Raji (cell line): ENCODE measurements at regions not wholly inside any gene's neighbourhood (a gene's known extent, or its start where the extent isn't known, plus 50 kb on each side); places are given as distances from the start of the nearest gene placed in this dataset.

ENCODE experiments used
- POLR2A ChIP-seq: IDR thresholded peaks from 2 replicates; pipeline ENCODE4 v1.6.1; 2011; ENCODE audit warnings: low read depth, low read length, control low read depth; ENCODE audit not compliant: insufficient read depth

DNA sequence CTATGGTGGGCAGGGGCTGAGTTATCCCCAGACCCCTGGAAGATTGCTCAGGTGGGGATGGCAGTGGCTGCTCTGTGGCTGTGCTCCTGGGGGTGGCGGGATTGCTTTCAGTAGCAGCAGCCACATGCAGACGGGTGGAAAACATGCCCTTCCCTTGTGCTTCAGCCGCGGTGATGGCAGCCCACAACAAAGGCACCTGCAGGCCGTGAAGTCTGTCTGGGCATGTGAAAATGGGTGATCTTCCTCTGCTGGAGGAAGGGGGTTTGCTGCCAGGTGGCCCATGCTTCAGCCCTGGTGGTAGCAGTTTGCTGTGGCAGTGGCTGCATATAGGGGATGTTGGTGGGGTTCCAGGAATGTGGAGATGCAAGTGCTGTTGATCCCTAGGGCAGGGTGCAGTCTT lies 326.2 kb upstream of the RGS6 start:
- TF ChIP-seq POLR2A: no peak

DNA sequence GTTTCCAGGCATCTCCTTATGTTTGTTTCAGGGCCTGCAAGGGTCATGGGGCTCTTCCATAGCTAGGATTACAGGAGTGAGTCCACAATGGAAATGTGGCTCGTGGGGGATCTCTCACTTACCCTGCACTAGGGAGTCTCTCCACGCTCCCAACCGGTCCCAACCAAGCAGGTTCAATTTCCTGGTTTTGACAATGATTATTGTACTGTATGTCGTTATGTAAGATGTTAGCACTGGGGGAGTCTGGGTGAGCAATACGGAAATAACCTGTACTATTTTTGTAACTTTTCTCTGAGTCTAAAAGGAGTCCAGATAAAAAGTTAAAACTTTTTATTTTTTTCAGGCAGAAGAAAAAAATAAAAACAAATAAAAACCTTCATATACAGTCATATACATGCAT lies 325.7 kb upstream of the RGS6 start:
- no peak for TF ChIP-seq POLR2A

DNA sequence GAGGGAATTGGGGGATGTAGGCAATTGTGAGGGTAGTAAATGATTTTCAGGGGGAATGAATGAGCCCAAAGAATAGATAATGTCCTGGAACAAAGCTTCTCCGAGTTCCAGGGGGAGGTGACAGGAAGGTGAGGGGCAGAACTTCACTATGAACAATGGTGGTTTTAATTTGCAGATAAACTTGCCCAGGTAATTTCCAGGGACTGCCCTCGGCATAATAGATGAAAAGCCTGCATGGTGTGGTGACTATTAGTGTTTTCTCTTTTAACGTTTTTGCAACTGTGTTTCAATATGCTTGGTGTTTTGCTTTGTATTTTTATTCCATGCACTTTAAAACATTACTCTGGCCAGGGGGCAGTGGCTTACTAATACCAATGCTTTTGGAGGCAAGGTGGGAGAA lies 325.2 kb upstream of the RGS6 start:
- TF ChIP-seq POLR2A: no peak

DNA sequence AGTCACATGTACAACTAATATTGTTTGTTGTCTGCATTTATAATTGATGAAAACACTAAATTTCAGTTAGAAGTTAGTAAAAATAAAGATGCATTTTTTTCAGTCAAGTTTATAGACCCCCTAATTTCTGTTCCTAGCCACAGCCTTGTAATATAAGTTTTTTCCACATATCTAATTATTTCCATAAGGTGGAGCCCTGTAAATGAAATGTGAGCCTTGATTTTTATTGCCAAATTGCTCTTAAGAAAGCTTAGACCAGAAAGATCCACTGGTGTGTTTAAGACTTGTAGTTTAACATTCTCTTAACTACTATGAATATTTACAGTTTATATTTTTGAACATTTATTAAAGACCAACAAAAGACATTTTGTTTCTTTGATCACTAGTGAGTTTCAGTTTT lies 322.1 kb upstream of the RGS6 start:
- no peak for TF ChIP-seq POLR2A

DNA sequence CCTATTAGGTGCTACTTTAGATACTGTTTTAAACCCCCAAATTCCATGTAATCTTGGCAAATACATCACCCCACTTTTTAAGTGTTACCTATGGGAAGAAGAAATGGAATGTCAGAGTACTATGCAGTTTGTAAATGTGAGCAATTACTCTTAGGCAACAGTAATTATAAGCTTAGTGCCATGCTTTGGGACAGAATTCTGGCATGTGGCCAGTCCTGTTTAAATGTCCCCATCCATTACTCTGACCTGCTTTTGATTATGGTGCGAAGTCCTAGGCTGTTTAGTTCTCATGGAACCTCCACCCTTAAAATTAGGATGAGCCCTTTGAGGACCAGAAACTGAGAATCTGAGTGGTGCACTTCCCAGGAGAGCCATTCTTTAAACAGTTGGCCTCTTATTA lies 321.4 kb upstream of the RGS6 start:
- TF ChIP-seq POLR2A: no peak

DNA sequence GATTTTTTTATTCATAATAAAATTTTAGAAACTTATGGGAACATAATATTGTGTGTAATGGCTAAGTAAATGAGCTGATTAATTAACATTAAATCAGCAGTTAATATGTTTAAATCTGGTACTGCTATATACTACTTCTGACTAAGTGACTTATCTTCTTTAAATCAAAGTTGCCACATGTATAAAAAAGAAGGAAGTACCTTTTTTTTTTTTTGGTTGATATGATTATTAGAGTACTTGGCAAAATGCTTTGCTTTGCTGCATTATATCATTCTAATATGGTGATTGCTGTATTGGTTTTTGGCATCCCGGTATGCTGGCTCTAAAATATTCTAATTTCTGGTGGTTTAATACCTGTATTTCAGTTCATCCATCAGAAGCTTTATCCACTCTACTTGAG lies 319.1 kb upstream of the RGS6 start:
- no peak for TF ChIP-seq POLR2A

DNA sequence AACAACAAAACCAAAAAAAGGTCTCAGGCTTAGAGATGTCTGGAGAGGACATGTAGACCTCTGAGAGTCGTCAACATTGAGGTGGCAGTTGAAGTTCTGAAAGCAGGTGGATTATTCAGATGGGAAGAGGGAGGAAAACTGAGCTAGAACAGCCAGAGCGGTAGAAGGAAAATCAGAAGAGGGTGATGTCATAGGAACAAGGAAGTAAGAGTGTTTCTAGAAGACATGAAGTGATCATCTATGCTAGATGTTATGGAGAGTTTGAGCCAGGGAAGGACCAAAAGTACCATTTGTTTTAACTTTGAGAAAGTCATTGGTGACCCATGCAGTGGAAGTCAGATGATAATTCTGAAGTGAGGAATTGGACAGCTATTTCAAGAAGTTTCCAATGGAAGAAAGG lies 316.2 kb upstream of the RGS6 start:
- no peak for TF ChIP-seq POLR2A

DNA sequence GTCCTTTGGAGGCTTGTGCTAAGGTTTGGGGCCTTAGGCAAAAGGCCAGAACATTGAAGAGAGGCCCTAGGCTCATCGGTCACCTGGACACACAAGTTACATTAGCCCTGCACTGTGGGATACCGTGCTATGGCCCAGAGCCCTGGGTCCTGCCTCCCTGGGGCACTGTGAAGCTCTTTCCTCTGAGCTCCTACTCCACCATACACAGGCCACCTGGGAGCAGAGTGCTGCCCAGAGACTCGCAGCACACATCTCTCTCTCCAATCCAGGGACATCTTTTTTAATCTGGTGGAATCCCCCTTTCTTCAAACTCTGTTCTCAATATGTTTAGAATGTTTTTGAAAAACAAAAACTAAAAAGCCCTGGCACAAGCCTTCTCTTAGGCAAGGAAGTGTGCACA lies 314.2 kb upstream of the RGS6 start:
- no peak for TF ChIP-seq POLR2A

DNA sequence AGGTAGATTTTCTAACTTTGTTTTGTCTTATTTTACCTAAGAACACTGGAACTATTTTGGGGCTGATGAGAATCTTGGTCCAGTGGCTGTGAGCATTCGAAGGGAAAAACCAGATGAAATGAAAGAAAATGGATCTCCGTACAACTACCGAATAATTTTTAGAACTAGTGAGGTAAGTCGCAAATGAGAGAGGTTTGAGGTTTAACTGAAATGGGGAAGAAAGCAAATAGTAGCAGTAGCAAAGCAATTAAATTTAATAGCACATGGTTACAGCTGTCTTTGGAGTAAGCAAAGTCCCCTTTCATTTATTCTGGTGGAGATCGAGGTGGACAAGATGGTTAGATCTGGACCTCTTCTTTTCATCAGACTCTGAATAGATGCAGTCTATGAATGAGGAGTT lies 313.5 kb upstream of the RGS6 start:
- no peak for TF ChIP-seq POLR2A

DNA sequence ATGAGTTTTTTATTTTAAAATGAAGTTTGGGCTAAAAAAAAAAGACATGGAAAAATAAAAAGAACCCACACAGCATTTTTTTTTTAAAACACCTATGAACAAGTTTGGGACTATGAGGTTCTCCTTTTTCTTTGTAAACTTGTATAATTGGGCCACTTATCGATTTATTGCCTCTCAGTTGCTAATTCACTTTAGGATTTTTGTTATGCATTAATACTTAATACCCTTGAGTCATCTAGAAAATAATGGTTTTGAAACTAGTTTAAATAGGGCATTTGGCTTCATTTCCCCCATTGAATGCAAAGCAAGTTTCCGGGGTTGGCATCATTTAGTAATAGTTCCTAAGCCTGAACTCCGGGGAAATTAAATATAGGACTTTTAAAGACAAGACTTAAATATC lies 312.8 kb upstream of the RGS6 start:
- TF ChIP-seq POLR2A: no peak

DNA sequence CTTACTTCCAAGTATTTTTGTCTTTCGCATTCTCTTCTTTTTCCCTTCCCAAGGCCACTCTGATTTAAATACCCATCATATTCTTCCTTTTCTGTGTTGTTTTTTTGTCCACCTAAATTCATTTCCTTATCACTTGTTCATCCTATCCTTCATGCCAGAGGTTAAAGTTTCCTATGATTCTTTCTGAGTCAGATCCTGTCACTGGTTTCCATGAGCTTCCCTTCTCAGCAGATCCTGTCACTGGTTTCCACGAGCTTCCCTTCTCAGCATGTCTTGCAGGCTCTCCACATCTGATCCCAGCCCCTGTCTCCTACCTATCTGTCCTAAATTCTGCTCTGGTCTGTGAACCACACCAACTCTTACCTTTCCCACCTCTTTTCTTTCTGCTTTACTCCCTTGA lies 311.8 kb upstream of the RGS6 start:
- no peak for TF ChIP-seq POLR2A

DNA sequence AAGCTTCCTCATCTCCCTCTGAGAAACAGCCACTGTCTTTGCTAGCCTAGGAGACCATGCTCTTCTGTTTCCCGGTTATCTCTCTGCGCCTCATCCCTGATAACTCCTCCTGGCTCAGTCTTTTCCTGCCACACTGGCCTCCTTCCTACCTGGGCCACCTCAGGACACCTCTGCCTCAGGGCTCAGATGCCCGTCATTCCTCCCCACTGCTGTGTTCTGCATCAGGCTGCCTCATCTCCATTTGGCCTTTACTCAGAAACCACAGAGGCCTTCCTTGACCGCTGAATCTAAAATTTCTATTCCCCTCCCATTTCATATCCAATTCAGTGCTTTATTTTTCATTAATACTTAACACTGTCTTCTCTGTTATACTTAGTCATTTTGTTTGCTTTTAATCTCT lies 311.0 kb upstream of the RGS6 start:
- no peak for TF ChIP-seq POLR2A

DNA sequence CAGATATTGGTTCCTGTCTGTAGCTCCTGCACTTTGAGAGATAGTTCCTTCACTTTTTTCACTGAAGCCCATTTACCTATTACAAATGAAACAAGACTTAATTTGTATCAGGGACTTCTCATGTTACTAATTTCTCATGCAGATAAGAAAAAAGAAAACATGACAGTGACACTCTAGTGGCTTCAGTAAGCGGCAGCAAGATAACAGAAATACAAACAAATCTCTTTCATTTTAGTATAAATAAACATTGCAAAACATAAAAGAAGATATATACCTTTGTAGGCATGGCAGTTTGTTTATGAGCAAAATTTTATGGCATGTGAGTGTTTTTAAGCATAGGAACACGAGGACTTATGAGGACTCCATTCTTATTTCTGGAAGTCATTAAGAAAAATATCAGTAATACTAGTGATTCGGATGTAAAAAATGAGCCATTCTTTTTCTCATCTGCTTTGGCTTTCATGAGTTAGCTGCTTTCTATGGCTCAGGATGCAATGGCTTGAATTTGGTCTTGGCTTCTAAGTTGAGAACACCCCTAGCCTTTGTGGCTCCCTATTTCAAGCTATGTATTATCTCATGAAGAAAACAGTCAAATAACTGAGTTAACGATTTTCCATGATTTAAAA lies 310.1 kb upstream of the RGS6 start:
- no peak for TF ChIP-seq POLR2A

DNA sequence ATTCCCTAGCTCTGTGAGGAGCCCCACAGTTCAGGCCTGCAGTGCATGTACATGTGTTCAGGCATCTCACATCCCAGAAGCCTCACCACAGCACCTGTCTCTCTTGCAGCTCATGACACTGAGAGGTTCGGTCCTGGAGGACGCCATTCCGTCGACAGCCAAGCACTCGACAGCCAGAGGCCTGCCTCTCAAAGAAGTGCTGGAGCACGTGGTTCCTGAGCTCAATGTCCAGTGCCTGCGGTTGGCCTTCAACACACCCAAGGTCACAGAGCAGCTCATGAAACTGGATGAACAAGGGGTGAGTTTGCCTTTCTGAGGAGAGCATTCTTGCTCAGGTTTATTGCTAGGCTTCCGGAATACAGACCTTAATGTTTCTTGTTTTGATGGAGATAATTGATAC lies 308.3 kb upstream of the RGS6 start:
- TF ChIP-seq POLR2A: no peak

DNA sequence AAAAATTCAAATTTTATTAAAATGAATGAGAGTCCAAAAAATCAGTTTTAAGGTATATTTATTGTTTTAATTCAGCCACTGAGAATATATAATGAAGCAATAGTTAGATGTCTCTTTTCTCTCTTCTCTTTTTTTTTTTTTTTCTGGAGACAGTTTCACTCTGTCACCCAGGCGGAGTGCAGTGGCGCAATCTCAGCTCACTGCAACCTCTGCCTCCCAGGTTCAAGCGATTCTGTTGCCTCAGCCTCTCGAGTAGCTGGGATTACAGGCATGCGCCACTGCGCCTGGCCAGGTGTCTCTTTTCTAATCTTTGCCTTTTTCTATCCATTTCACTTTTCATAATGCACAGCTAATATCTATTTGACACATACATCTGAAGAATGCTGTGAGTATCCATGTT lies 307.1 kb upstream of the RGS6 start:
- TF ChIP-seq POLR2A: no peak

DNA sequence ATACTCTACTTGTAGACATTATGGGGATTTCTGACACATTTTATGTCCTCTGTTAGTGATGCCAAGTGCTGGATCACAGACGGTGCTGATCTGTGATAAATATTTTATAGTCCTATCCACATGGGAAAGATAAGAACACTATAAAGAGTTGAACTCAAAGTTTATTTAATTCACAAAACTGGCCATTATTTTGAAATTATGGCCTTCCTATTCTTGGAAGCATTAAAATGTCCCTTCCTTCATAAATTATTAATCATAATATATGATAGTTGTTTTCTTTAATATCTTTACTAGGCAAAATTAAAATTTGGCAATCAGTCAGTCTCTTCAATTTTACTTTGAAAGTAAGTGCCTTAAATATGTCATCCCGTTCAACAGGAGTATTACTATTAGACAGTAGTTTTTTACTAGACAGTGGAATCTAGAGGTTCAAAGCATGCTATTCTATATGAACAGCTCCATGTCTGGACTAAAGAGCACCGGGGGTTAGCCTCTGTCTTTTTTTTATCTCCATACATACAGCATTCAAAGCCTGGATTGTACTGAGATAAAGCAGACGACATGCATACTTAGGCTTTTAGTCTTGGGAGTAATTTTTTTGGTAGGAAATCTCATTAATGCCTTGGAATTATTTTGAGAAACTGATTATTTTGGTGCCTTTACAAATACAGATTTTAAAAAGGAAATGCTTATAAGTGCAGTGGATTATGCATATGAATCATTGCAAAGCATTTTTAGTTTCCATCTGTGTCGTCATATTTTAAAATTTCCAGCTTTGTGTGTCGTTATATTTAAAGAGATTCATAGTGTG lies 306.1 kb upstream of the RGS6 start:
- TF ChIP-seq POLR2A: no peak

DNA sequence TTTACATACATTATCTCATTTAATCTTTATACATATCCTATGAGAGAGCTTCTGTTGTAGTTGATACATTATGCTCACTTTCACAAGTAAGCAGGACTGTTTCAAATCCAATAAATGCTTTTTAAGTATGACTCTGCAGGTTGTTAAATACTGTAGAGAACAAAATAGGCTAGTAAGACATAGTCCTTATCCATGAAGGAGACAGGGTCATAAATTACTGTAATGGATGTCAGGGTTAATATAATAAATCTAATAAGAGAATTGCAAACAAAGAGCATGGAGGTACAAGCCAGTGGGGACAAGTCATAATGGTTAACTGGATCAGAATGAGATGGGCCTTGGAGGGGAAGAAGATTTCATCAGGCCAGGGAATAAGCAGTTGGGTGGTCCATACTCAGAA lies 303.8 kb upstream of the RGS6 start:
- TF ChIP-seq POLR2A: no peak
